ENCODE measurements at regions not wholly inside any gene's neighbourhood (a gene's known extent, or its start where the extent isn't known, plus 50 kb on each side); places are given as distances from the start of the nearest gene placed in this dataset.
"Not testable (repeated sequence)": the region's sequence is repeated elsewhere in the genome, so short reads cannot be mapped to it uniquely, and the experiment has no call there.

DNA sequence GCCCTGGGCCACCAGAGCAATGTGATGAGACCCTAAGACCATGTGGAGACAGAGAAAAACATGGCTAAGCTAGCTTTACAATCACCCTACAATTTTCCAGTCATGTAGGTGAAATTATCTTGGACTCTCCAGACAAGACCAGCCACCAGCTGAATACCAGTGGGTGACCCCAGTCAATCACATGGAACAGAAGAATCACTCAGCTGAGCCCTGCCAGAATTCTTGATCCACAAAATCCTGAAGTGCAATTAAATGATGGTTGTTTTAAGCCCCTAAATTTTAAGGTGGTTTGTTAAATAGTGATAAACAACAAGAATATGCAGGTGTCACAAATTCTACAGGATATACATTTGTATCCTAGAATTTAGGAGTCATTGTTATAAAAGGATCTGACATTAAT lies 69.5 kb upstream of the SMIM15 start:
- Histone ChIP-seq H3K4me1 (ENCODE audit: control extremely low read depth in 1 of 4, control insufficient read depth in 4 of 4, insufficient read depth in 4 of 4, low read length in 3 of 4) (peaks cover 0 to 4% (median 0%) of the 10 kb centered on the region in 4 experiments), H3K27me3 (replicated peaks in 2 of 5; ENCODE audit: control insufficient read depth in 4 of 5, insufficient read depth in 5 of 5, low read length in 4 of 5) (no peaks in the 10 kb centered on the region), H3K27ac (ENCODE audit: insufficient read depth in 1 of 2, low read depth in 1 of 2, low read length in 2 of 2, poor library complexity in 1 of 2, severe bottlenecking in 2 of 2) (no peak overlapping the region), H3K9me3 (ENCODE audit: control extremely low read depth in 1 of 5, control insufficient read depth in 4 of 5, insufficient read depth in 2 of 5, low read depth in 1 of 5, low read length in 4 of 5) (peaks cover 0 to 2% (median 0%) of the 10 kb centered on the region in 5 experiments), H3K4me3 (ENCODE audit: control insufficient read depth in 1 of 7, extremely low read depth in 1 of 7, insufficient read depth in 4 of 7, low read depth in 2 of 7, low read length in 6 of 7) (no peak overlapping the region), H3K36me3 (ENCODE audit: control insufficient read depth in 4 of 4, insufficient read depth in 4 of 4, low read length in 3 of 4) (no peaks in the 10 kb centered on the region)
- no peak for DNase-seq
- POLR2A ChIA-PET = interaction anchor here (0.7 kb wide), 1 partner anchor 36 kb away, joined by 3 read pairs; no protein-coding TSS in a partner anchor
- CTCF ChIA-PET = no interaction called here

DNA sequence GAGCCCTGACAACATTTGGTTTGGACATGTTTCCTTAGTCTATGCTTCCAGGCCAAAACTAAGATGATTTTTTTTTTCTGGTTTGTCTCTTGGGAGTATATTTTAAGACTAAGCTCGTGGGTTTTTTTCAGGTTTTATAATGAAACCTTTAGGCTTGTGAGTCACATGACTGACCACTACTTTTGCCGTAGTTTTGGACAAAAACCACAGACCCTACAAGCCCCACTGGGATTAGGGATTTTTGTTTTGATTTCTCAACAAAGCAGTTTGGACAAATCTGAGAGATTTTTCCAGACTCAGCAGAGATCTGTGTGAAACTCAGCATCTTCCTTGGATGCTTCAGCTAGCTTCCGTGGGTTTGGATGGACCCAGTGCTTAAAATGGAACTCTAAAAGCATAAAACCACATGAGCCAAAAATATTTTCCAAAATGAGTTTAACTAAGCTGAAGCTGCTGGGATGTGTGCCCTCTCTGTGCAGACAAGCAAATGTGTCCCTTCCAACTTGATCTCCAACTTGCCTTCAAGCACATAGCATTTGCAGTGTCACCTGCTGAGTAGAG lies 70.3 kb upstream of the SMIM15 start:
- H3K9me3 ChIP-seq (ENCODE audit: control extremely low read depth in 1 of 5, control insufficient read depth in 4 of 5, insufficient read depth in 2 of 5, low read depth in 1 of 5, low read length in 4 of 5) = peaks cover 0 to 2% (median 0%) of the 10 kb centered on the region in 5 experiments
- CTCF ChIA-PET = no interaction called here
- no peaks in the 10 kb centered on the region for H3K36me3 ChIP-seq (ENCODE audit: control insufficient read depth in 4 of 4, insufficient read depth in 4 of 4, low read length in 3 of 4)
- H3K27ac ChIP-seq (ENCODE audit: insufficient read depth in 1 of 2, low read depth in 1 of 2, low read length in 2 of 2, poor library complexity in 1 of 2, severe bottlenecking in 2 of 2) = no peak overlapping the region
- no peaks in the 10 kb centered on the region for H3K27me3 ChIP-seq (replicated peaks in 2 of 5; ENCODE audit: control insufficient read depth in 4 of 5, insufficient read depth in 5 of 5, low read length in 4 of 5)
- peaks cover 0 to 4% (median 0%) of the 10 kb centered on the region in 4 experiments for H3K4me1 ChIP-seq (ENCODE audit: control extremely low read depth in 1 of 4, control insufficient read depth in 4 of 4, insufficient read depth in 4 of 4, low read length in 3 of 4)
- 92% methylated on average over 2 of the region's 3 CpGs for WGBS (ENCODE audit: insufficient coverage)
- no peak overlapping the region for H3K4me3 ChIP-seq (ENCODE audit: control insufficient read depth in 1 of 7, extremely low read depth in 1 of 7, insufficient read depth in 4 of 7, low read depth in 2 of 7, low read length in 6 of 7)
- DNase-seq = no peak
- POLR2A ChIA-PET = interaction anchor here (0.7 kb wide), 1 partner anchor 35 kb away, joined by 3 read pairs; no protein-coding TSS in a partner anchor

DNA sequence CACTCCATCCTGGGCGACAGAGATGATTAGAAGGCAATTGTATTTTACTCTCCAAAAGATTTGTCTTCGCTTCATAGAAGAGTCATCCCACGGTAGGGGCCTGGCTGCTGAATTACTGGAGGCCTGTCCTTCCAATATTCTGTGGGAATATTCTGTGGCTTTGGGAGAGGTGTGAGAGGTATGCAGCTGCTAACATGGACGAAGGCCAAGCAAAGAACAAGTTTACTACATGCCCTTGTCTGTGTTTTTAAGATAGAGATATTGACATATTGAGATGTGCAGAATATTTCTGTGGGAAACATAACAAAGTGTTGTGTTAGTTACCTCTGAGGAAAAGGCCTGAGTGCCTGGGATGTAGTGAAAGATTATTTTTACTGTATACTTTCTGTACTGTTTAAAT lies 71.8 kb upstream of the SMIM15 start:
- ChIA-PET CTCF (interaction anchor here (1.2 to 1.8 kb wide), 2 partner anchors 11 to 18 kb away, joined by 3 to 5 read pairs; no protein-coding TSS in a partner anchor), POLR2A (no interaction called here)
- Histone ChIP-seq H3K27me3 (replicated peaks in 2 of 5; ENCODE audit: control insufficient read depth in 4 of 5, insufficient read depth in 5 of 5, low read length in 4 of 5) (no peaks in the 10 kb centered on the region), H3K4me3 (ENCODE audit: control insufficient read depth in 1 of 7, extremely low read depth in 1 of 7, insufficient read depth in 4 of 7, low read depth in 2 of 7, low read length in 6 of 7) (no peak overlapping the region), H3K4me1 (ENCODE audit: control extremely low read depth in 1 of 4, control insufficient read depth in 4 of 4, insufficient read depth in 4 of 4, low read length in 3 of 4) (peaks cover 0 to 4% (median 0%) of the 10 kb centered on the region in 4 experiments), H3K9me3 (ENCODE audit: control extremely low read depth in 1 of 5, control insufficient read depth in 4 of 5, insufficient read depth in 2 of 5, low read depth in 1 of 5, low read length in 4 of 5) (peaks cover 0 to 6% (median 5%) of the 10 kb centered on the region in 5 experiments), H3K36me3 (ENCODE audit: control insufficient read depth in 4 of 4, insufficient read depth in 4 of 4, low read length in 3 of 4) (no peaks in the 10 kb centered on the region), H3K27ac (ENCODE audit: insufficient read depth in 1 of 2, low read depth in 1 of 2, low read length in 2 of 2, poor library complexity in 1 of 2, severe bottlenecking in 2 of 2) (no peak overlapping the region)
- no peak for DNase-seq
- WGBS (ENCODE audit: insufficient coverage) = 93% methylated on average over 4 of the region's 4 CpGs

DNA sequence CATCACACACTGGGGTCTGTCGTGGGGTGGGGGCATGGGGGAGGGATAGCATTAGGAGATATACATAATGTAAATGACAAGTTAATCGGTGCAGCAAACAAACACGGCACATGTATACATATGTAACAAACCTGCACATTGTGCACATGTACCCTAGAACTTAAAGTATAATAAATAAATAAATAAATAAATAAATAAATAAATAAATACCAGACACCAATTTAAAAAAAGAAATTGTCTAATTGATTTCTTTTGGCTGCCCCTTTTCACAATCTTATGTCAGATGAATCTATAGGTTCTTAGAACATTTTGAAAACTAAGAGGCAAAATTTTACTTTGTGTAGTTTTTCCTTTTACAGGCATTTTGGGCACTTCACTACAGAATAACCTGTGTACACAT lies 74.4 kb upstream of the SMIM15 start:
- H3K4me3 ChIP-seq (ENCODE audit: control insufficient read depth in 1 of 7, extremely low read depth in 1 of 7, insufficient read depth in 4 of 7, low read depth in 2 of 7, low read length in 6 of 7); H3K27me3 ChIP-seq (replicated peaks in 2 of 5; ENCODE audit: control insufficient read depth in 4 of 5, insufficient read depth in 5 of 5, low read length in 4 of 5); CTCF ChIA-PET; DNase-seq; H3K36me3 ChIP-seq (ENCODE audit: control insufficient read depth in 4 of 4, insufficient read depth in 4 of 4, low read length in 3 of 4); H3K9me3 ChIP-seq (ENCODE audit: control extremely low read depth in 1 of 5, control insufficient read depth in 4 of 5, insufficient read depth in 2 of 5, low read depth in 1 of 5, low read length in 4 of 5); H3K4me1 ChIP-seq (ENCODE audit: control extremely low read depth in 1 of 4, control insufficient read depth in 4 of 4, insufficient read depth in 4 of 4, low read length in 3 of 4); H3K27ac ChIP-seq (ENCODE audit: insufficient read depth in 1 of 2, low read depth in 1 of 2, low read length in 2 of 2, poor library complexity in 1 of 2, severe bottlenecking in 2 of 2): not testable (repeated sequence)
- WGBS (ENCODE audit: insufficient coverage) = no CpG with 5 or more reads among the region's 3 CpGs
- POLR2A ChIA-PET = interaction anchor here (0.5 kb wide), 1 partner anchor 78 kb away, joined by 3 read pairs; no protein-coding TSS in a partner anchor

DNA sequence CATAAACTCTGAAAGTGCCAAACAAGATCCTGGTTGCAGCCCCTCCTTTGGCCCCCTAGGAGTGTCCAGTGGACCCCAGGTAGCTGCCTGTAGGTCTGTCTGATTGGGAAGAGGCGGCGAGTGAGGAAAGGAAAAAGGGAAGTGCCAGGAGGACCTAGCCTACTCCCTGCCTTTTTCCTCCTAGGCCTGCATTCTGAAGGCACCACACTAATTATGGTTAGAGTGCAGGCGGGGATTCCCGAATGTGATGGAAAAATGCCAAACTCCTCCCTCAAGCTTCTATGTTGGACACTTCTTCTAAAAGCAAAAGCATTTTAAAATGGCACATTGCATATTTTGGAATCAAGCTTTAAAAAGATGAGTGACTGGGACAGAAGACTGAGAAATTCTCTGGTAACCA lies 83.2 kb upstream of the SMIM15 start:
- H3K4me3 ChIP-seq (ENCODE audit: control insufficient read depth in 1 of 7, extremely low read depth in 1 of 7, insufficient read depth in 4 of 7, low read depth in 2 of 7, low read length in 6 of 7) = no peak overlapping the region
- peak; percentile 17 to 76 (median 69) for DNase-seq
- ChIA-PET CTCF (interaction anchor here (1.3 to 1.5 kb wide), 2 partner anchors 11 to 22 kb away, joined by 3 read pairs; no protein-coding TSS in a partner anchor), POLR2A (no interaction called here)
- peaks cover 0 to 7% (median 0%) of the 10 kb centered on the region in 5 experiments for H3K9me3 ChIP-seq (ENCODE audit: control extremely low read depth in 1 of 5, control insufficient read depth in 4 of 5, insufficient read depth in 2 of 5, low read depth in 1 of 5, low read length in 4 of 5)
- H3K36me3 ChIP-seq (ENCODE audit: control insufficient read depth in 4 of 4, insufficient read depth in 4 of 4, low read length in 3 of 4) = no peaks in the 10 kb centered on the region
- 0% methylated on average over 1 of the region's 4 CpGs for WGBS (ENCODE audit: insufficient coverage)
- H3K4me1 ChIP-seq (ENCODE audit: control extremely low read depth in 1 of 4, control insufficient read depth in 4 of 4, insufficient read depth in 4 of 4, low read length in 3 of 4) = peaks cover 0 to 5% (median 0%) of the 10 kb centered on the region in 4 experiments
- H3K27ac ChIP-seq (ENCODE audit: insufficient read depth in 1 of 2, low read depth in 1 of 2, low read length in 2 of 2, poor library complexity in 1 of 2, severe bottlenecking in 2 of 2) = no peak overlapping the region
- H3K27me3 ChIP-seq (replicated peaks in 2 of 5; ENCODE audit: control insufficient read depth in 4 of 5, insufficient read depth in 5 of 5, low read length in 4 of 5) = no peaks in the 10 kb centered on the region

DNA sequence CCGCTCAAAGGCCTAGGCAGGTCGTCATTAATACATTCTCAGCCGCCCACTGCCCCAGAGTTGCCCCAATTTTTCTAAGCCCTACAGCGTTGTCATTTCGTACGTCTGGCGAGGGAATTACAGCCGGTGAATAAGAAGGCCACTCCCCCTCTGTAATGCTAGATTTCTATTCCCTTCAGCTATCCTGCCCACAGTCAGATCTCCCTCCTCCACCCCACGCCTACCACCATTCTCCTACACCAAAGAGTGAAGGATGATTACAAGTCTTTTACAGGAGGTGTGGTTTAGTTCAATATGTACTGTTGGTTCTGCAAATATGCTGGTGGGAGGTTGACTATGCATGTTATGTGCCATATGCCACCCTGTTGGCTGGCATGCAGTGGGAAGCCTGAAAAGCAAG lies 83.7 kb upstream of the SMIM15 start:
- Histone ChIP-seq H3K36me3 (ENCODE audit: control insufficient read depth in 4 of 4, insufficient read depth in 4 of 4, low read length in 3 of 4) (no peaks in the 10 kb centered on the region), H3K27ac (ENCODE audit: insufficient read depth in 1 of 2, low read depth in 1 of 2, low read length in 2 of 2, poor library complexity in 1 of 2, severe bottlenecking in 2 of 2) (no peak overlapping the region), H3K4me3 (ENCODE audit: control insufficient read depth in 1 of 7, extremely low read depth in 1 of 7, insufficient read depth in 4 of 7, low read depth in 2 of 7, low read length in 6 of 7) (no peak overlapping the region), H3K27me3 (replicated peaks in 2 of 5; ENCODE audit: control insufficient read depth in 4 of 5, insufficient read depth in 5 of 5, low read length in 4 of 5) (no peaks in the 10 kb centered on the region), H3K9me3 (ENCODE audit: control extremely low read depth in 1 of 5, control insufficient read depth in 4 of 5, insufficient read depth in 2 of 5, low read depth in 1 of 5, low read length in 4 of 5) (peaks cover 0 to 7% (median 0%) of the 10 kb centered on the region in 5 experiments), H3K4me1 (ENCODE audit: control extremely low read depth in 1 of 4, control insufficient read depth in 4 of 4, insufficient read depth in 4 of 4, low read length in 3 of 4) (peaks cover 0 to 5% (median 0%) of the 10 kb centered on the region in 4 experiments)
- DNase-seq = no peak
- 95% methylated on average over 7 of the region's 9 CpGs for WGBS (ENCODE audit: insufficient coverage)
- ChIA-PET POLR2A (no interaction called here), CTCF (interaction anchor here (1.3 to 1.5 kb wide), 2 partner anchors 12 to 22 kb away, joined by 3 read pairs; no protein-coding TSS in a partner anchor)

DNA sequence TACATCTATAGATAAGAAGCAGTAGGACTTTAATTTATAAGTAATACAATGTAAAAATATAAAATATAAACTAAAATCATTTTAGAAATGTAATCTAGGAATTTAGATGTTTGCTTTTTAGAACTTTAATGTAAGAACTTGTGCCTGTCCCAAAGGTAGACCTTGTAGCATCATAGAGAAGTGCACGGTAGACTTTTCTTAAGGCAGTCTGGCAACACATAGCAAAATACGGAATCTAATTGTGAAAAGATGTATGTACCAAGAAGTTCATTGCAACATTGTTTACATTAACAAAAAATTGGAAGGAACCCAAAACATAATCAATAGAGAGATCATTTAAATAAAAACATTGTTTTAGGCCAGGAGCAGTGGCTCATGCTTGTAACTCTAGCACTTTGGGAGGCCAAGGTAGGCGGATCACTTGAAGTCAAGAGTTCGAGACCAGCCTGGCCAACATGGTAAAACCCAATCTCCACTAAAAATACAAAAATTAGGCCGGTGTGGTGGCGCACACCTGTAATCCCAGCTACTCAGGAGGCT lies 84.6 kb upstream of the SMIM15 start:
- H3K4me1 ChIP-seq (ENCODE audit: control extremely low read depth in 1 of 4, control insufficient read depth in 4 of 4, insufficient read depth in 4 of 4, low read length in 3 of 4) = peaks cover 0 to 5% (median 0%) of the 10 kb centered on the region in 4 experiments
- H3K27ac ChIP-seq (ENCODE audit: insufficient read depth in 1 of 2, low read depth in 1 of 2, low read length in 2 of 2, poor library complexity in 1 of 2, severe bottlenecking in 2 of 2) = no peak overlapping the region
- POLR2A ChIA-PET = no interaction called here
- H3K9me3 ChIP-seq (ENCODE audit: control extremely low read depth in 1 of 5, control insufficient read depth in 4 of 5, insufficient read depth in 2 of 5, low read depth in 1 of 5, low read length in 4 of 5) = peaks cover 0 to 7% (median 0%) of the 10 kb centered on the region in 5 experiments
- no peaks in the 10 kb centered on the region for H3K27me3 ChIP-seq (replicated peaks in 2 of 5; ENCODE audit: control insufficient read depth in 4 of 5, insufficient read depth in 5 of 5, low read length in 4 of 5)
- no peak overlapping the region for H3K4me3 ChIP-seq (ENCODE audit: control insufficient read depth in 1 of 7, extremely low read depth in 1 of 7, insufficient read depth in 4 of 7, low read depth in 2 of 7, low read length in 6 of 7)
- WGBS (ENCODE audit: insufficient coverage) = no CpG with 5 or more reads among the region's 6 CpGs
- CTCF ChIA-PET = no interaction called here
- no peak for DNase-seq
- no peaks in the 10 kb centered on the region for H3K36me3 ChIP-seq (ENCODE audit: control insufficient read depth in 4 of 4, insufficient read depth in 4 of 4, low read length in 3 of 4)
